Nephron (organoid): ENCODE measurements at regions not wholly inside any gene's neighbourhood (a gene's known extent, or its start where the extent isn't known, plus 50 kb on each side); places are given as distances from the start of the nearest gene placed in this dataset.
"Not testable (repeated sequence)": the region's sequence is repeated elsewhere in the genome, so short reads cannot be mapped to it uniquely, and the experiment has no call there.

Experiments used
- H3K27ac Mint-ChIP-seq, 3 experiments: 2 replicates each; pipeline ENCODE4 v1.8.0; 2020; ENCODE audit warnings: mixed read lengths in 3 of 3, mild to moderate bottlenecking in 2 of 3, moderate library complexity in 1 of 3
- H3K27me3 Mint-ChIP-seq: 2 replicates; pipeline ENCODE4 v1.8.0; 2021; ENCODE audit warnings: low read depth, mild to moderate bottlenecking, moderate library complexity, mixed read lengths
- H3K36me3 Mint-ChIP-seq: 2 replicates; pipeline ENCODE4 v1.8.0; 2020; ENCODE audit warnings: low read depth, mixed read lengths
- H3K4me1 Mint-ChIP-seq: 2 replicates; pipeline ENCODE4 v1.8.0; 2020; ENCODE audit warnings: mixed read lengths
- H3K4me3 Mint-ChIP-seq, 3 experiments: 2 replicates each; pipeline ENCODE4 v1.8.0; 2020; ENCODE audit warnings: mild to moderate bottlenecking in 3 of 3, mixed read lengths in 3 of 3, moderate library complexity in 2 of 3
- H3K9me3 Mint-ChIP-seq: 2 replicates; pipeline ENCODE4 v1.8.0; 2020; ENCODE audit warnings: mixed read lengths
- CTCF ChIP-seq, 3 experiments: fragments of 200-600 bp; sonication (generic); IDR thresholded peaks; one replicate each; pipeline ENCODE4 v1.5.0; 2021; ENCODE audit warnings: antibody characterized with exemption in 3 of 3; ENCODE audit not compliant: unreplicated experiment in 3 of 3

- H3K9me3 Mint-ChIP-seq = peaks cover 4% of the 10 kb centered on the region
- H3K36me3 Mint-ChIP-seq = no peaks in the 10 kb centered on the region
- H3K4me1 Mint-ChIP-seq = no peaks in the 10 kb centered on the region
- no peak for TF ChIP-seq CTCF (IDR thresholded peaks at IDR 0.05; ENCODE audit: unreplicated experiment in 3 of 3)
- no peak overlapping the region for H3K27ac Mint-ChIP-seq
- H3K4me3 Mint-ChIP-seq = no peak overlapping the region
- peaks cover 8% of the 10 kb centered on the region for H3K27me3 Mint-ChIP-seq
Observed at GRCh38 chr5:56671571-56671970, 143.8 kb upstream of the MAP3K1 start.

- TF ChIP-seq CTCF (IDR thresholded peaks at IDR 0.05; ENCODE audit: unreplicated experiment in 3 of 3) = no peak
- no peaks in the 10 kb centered on the region for H3K4me1 Mint-ChIP-seq
- peak overlapping the region in 1 of 3 experiments; percentile 60 for H3K27ac Mint-ChIP-seq
- no peak overlapping the region for H3K4me3 Mint-ChIP-seq
- peaks cover 7% of the 10 kb centered on the region for H3K9me3 Mint-ChIP-seq
- peaks cover 8% of the 10 kb centered on the region for H3K27me3 Mint-ChIP-seq
- no peaks in the 10 kb centered on the region for H3K36me3 Mint-ChIP-seq
Observed at GRCh38 chr5:56670916-56671315, 144.4 kb upstream of the MAP3K1 start.

- peaks cover 7% of the 10 kb centered on the region for H3K9me3 Mint-ChIP-seq
- peaks cover 8% of the 10 kb centered on the region for H3K27me3 Mint-ChIP-seq
- H3K4me3 Mint-ChIP-seq = no peak overlapping the region
- H3K4me1 Mint-ChIP-seq = no peaks in the 10 kb centered on the region
- TF ChIP-seq CTCF (IDR thresholded peaks at IDR 0.05; ENCODE audit: unreplicated experiment in 3 of 3) = no peak
- peak overlapping the region; percentile 12 to 78 (median 48) for H3K27ac Mint-ChIP-seq
- no peaks in the 10 kb centered on the region for H3K36me3 Mint-ChIP-seq
Observed at GRCh38 chr5:56669534-56670483, 145.5 kb upstream of the MAP3K1 start.

- Mint-ChIP-seq H3K4me1 (no peaks in the 10 kb centered on the region), H3K27me3 (peaks cover 8% of the 10 kb centered on the region), H3K36me3 (no peaks in the 10 kb centered on the region), H3K27ac (no peak overlapping the region), H3K9me3 (peaks cover 7% of the 10 kb centered on the region), H3K4me3 (no peak overlapping the region)
- no peak for TF ChIP-seq CTCF (IDR thresholded peaks at IDR 0.05; ENCODE audit: unreplicated experiment in 3 of 3)
Observed at GRCh38 chr5:56668996-56669395, 146.4 kb upstream of the MAP3K1 start.

GRCh38 chr5:56667692-56668091, 147.7 kb upstream of the MAP3K1 start:
- Mint-ChIP-seq H3K36me3 (no peaks in the 10 kb centered on the region), H3K27me3 (peaks cover 8% of the 10 kb centered on the region), H3K4me3 (no peak overlapping the region), H3K9me3 (peaks cover 7% of the 10 kb centered on the region), H3K27ac (no peak overlapping the region), H3K4me1 (no peaks in the 10 kb centered on the region)
- no peak for TF ChIP-seq CTCF (IDR thresholded peaks at IDR 0.05; ENCODE audit: unreplicated experiment in 3 of 3)

- H3K36me3 Mint-ChIP-seq = no peaks in the 10 kb centered on the region
- no peak overlapping the region for H3K27ac Mint-ChIP-seq
- H3K4me3 Mint-ChIP-seq = no peak overlapping the region
- no peaks in the 10 kb centered on the region for H3K4me1 Mint-ChIP-seq
- TF ChIP-seq CTCF (IDR thresholded peaks at IDR 0.05; ENCODE audit: unreplicated experiment in 3 of 3) = no peak
- H3K9me3 Mint-ChIP-seq = peaks cover 7% of the 10 kb centered on the region
- peaks cover 8% of the 10 kb centered on the region for H3K27me3 Mint-ChIP-seq
Observed at GRCh38 chr5:56666901-56667300, 148.4 kb upstream of the MAP3K1 start.

GRCh38 chr5:56665117-56665516, 150.2 kb upstream of the MAP3K1 start:
- H3K27me3 Mint-ChIP-seq = peaks cover 13% of the 10 kb centered on the region
- not testable (repeated sequence) for H3K9me3 Mint-ChIP-seq, H3K27ac Mint-ChIP-seq, H3K4me3 Mint-ChIP-seq, H3K36me3 Mint-ChIP-seq, H3K4me1 Mint-ChIP-seq
